HG03565 (cell line): ENCODE measurements at regions not wholly inside any gene's neighbourhood (a gene's known extent, or its start where the extent isn't known, plus 50 kb on each side); places are given as distances from the start of the nearest gene placed in this dataset.
"Not testable (repeated sequence)": the region's sequence is repeated elsewhere in the genome, so short reads cannot be mapped to it uniquely, and the experiment has no call there.

Experiments used
- ATAC-seq: cut with Tn5 transposase; IDR thresholded peaks from one replicate; pipeline ENCODE4 v1.9.1; 2021; ENCODE audit warnings: mild to moderate bottlenecking, moderate library complexity; ENCODE audit not compliant: unreplicated experiment

DNA sequence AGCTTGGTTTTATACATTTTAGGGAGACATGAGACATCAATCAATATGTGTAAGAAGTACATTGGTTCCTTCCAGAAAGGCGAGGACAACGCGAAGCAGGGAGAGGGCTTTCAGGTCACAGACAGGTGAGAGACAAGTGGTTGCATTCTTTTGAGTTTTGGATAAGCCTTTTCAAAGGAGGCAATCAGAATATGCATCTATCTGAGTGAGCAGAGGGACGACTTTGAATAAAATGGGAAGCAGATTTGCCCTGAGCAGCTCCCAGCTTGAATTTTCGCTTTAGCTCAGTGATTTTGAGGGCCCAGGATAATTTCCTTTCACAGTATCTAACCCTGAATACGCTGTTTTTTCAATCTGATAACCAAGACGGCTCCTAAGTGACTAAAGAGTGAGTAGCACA is 82.5 kb upstream of the MYO3A start:
- ATAC-seq: no peak

DNA sequence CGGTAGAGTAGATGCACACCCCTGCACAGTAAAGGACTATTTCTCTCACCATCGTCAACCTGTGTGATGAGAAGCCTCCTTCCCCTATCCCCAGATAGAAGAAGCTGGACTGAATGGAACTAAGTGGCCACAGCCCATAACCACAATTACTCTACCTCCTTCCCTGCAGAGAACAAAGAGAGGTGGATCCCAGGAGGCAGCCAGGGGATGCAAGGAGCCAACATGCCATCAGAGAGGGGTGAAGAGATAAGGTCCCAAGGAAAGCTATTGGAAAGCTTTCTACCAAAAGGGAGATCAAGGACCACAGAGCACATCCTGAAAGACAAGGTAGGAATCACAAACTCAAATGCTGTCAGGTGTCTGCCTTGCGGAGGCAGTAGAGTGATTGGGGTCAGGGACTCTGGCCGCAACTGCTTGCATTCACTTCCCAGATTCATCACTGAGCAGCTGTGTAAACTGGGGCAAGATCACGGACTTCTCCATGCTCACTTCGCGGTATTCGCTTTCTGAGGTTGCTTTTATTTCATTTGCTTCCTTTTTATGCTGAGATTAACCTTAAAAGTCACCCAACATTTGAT is 81.6 kb upstream of the MYO3A start:
- ATAC-seq: no peak

DNA sequence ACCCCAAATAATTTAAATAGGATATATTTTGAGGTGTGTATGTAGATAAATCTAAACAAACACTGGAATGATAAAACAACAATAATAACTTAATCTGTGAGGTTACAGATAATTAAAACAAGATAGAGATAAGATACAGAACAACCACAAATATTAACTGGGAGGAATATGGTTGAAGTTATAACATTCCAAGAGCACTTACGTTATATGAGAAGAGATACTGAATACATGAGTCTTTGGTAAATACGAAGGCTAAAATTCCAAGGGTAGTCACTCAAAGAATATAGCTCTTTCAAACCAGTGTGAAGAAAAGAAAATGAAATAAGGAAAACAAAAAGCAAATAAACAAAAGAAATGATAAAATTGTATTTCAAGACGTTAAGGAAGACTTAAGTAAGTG is 76.0 kb upstream of the MYO3A start:
- no peak for ATAC-seq

DNA sequence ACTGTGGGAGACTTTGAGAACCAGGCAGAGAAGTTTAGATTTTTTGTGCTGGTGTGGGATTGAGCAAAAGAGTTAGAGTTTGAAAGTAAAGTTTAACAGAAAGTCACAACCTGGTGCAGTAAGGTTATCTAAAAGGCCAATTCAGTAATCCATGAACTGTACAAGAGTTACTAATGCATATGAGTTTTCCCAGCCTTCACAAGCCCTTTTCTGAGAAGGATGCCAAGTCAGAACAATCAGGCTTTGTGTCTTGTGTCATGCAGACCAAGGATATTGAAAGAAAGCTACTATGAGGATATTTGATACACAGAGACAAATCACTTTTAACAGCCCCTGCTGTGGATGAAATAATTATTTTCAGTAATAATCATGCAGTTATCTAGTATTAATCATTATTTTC is 68.8 kb upstream of the MYO3A start:
- ATAC-seq: no peak

DNA sequence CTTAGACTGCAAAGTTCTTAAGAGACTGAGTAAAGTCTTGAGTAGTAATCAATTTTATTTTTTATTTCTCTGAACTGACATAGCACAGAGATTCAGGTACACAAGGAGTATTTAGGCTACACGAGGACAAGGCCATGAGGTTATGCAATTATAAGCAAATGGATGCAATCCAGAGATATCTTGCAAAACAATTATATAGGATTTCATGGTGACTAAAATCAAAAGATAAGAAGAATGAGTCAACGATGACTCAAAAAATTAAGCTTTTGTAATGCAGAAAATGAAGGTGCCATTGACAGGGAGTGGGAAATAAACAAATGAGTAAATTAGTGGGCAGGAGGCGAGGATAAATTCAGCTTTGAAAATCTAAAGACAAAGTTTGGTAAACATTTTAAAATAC is 66.7 kb upstream of the MYO3A start:
- no peak for ATAC-seq

DNA sequence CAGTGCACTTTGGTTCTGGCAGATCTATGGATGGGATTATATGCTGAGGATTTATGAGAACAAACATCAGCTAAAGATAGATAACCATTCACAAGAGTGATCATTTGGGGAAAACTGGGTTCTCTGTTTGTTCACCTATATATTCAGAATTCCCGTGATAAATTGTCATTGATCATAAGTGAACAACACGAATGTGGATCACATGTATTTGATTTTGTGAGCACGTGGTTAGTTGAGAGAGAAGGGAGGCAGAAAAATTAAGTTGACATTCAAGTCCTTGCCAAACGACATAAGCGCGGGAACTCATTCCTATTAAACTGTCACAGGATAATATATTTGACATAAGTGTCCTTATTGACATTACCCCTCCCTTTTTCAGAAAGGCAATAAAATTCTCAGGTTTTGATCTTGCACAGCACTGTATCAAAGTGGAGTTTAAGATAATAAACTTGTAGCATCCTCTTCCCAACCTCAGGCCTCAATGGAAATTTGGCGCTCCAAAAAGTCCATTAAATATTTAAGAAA is 64.9 kb upstream of the MYO3A start:
- ATAC-seq: no peak

DNA sequence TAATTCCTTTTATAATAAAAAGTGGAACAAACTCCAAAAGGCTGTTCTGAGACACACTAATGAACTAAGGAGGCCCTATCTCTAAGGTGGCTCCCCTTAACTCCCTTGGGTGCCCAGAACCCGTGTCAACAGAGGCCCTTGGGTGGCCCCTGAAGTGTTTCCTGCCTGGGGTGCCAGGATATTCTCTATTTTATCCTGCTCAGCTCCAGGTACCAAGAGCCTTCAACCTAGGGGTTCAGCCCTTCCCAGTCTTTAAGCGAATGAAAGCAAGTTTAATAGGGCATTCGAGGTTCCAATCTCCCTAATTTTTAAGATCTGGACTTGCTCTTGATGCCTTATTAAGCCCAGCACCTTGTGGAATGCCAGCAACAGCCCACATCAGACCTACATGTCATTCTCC is 64.4 kb upstream of the MYO3A start:
- no peak for ATAC-seq

DNA sequence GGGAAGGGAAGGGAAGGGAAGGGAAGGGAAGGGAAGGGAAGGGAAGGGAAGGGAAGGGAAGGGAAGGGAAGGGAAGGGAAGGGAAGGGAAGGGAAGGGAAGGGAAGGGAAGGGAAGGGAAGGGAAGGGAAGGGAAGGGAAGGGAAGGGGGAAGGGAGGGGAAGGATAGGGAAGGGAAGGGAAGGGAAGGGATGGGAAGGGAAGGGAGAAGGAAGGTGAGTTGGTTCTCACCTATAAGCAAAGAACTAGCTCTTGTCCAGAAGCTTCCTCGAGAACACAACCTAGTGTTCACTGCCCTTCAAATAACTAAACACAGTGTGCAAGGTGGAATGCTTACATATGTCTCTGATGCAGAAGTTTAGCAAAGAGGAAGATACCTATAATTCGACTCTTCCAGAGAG is 59.6 kb upstream of the MYO3A start:
- ATAC-seq: not testable (repeated sequence)

DNA sequence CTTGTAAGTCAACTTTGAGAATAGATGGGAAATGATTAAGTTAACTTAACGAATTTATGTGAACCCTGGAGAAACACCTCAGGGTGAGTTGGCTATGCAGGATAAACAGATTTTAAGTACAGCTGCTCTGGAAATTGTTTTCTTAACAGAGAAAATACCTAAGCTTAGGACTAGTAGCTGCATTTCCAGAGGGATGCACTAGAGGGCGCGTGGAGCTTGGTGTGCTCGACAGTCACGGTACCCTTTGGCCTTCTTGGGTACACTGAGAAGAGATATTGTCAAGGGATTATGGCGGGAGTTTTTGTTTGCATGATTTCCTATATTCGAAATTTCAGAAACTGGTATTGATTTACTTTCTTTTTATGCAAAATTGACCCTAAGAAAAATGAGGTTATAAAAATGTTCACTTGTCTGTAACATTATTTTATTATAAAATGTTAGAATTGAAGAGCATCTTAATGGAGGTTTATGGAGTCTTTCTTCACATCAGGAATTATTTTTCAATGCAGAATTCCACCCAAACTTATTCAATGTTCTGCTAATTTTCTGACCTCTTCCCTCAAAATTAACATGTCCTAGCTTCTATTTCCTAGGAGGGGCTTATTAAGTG is 58.4 kb upstream of the MYO3A start:
- peak; percentile 95 for ATAC-seq

DNA sequence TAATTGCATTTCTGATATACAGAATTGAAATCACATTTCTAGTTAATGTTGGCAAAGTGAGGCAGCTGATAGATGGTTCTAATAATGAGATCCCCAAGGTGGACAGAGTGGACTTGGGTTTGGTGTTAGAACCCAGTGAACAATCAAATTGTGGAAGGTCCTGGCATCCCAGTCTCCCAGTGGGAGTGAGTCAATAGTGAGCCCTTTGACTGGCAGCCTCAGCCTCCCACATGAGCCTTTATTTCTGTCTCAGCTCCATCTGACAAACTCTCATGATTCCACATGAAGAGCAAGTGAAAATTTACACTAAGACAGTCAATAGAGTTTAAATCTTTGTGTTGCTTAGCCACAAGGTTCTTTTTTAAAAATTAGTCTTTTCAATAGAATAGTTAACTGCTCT is 56.7 kb upstream of the MYO3A start:
- ATAC-seq: no peak
